ENCODE measurements at regions not wholly inside any gene's neighbourhood (a gene's known extent, or its start where the extent isn't known, plus 50 kb on each side); places are given as distances from the start of the nearest gene placed in this dataset.
A peak's percentile ranks its signal among the peaks of the same experiment; 100 is the strongest.

GRCh38 chr5:158422653-158423515 lies 563.9 kb upstream of the CLINT1 start:
- no peak for TF ChIP-seq CTCF (IDR thresholded peaks at IDR 0.05; ENCODE audit: insufficient read depth, low read length, poor library complexity, severe bottlenecking)
- no peak for DNase-seq (ENCODE audit: low read depth)
- no peak overlapping the region for H3K4me3 ChIP-seq (ENCODE audit: low read depth, low read length)
- H3K36me3 ChIP-seq (ENCODE audit: control insufficient read depth, insufficient read depth, low read length), result no peaks in the 10 kb centered on the region
- H3K27me3 ChIP-seq (ENCODE audit: control insufficient read depth, insufficient read depth, low read length), result no peaks in the 10 kb centered on the region

GRCh38 chr5:158421319-158421718 lies 562.4 kb upstream of the CLINT1 start:
- TF ChIP-seq CTCF (IDR thresholded peaks at IDR 0.05; ENCODE audit: insufficient read depth, low read length, poor library complexity, severe bottlenecking), result no peak
- Histone ChIP-seq H3K36me3 (ENCODE audit: control insufficient read depth, insufficient read depth, low read length) (no peaks in the 10 kb centered on the region), H3K4me3 (ENCODE audit: low read depth, low read length) (no peak overlapping the region), H3K27me3 (ENCODE audit: control insufficient read depth, insufficient read depth, low read length) (no peaks in the 10 kb centered on the region)
- DNase-seq (ENCODE audit: low read depth), result no peak

- no peak for DNase-seq (ENCODE audit: low read depth)
- Histone ChIP-seq H3K4me3 (ENCODE audit: low read depth, low read length) (no peak overlapping the region), H3K27me3 (ENCODE audit: control insufficient read depth, insufficient read depth, low read length) (no peaks in the 10 kb centered on the region), H3K36me3 (ENCODE audit: control insufficient read depth, insufficient read depth, low read length) (no peaks in the 10 kb centered on the region)
- TF ChIP-seq CTCF (IDR thresholded peaks at IDR 0.05; ENCODE audit: insufficient read depth, low read length, poor library complexity, severe bottlenecking), result no peak
Measured at GRCh38 chr5:158419186-158419585, 560.2 kb upstream of the CLINT1 start.

GRCh38 chr5:158414780-158415179 lies 555.8 kb upstream of the CLINT1 start:
- no peak for TF ChIP-seq CTCF (IDR thresholded peaks at IDR 0.05; ENCODE audit: insufficient read depth, low read length, poor library complexity, severe bottlenecking)
- no peaks in the 10 kb centered on the region for H3K27me3 ChIP-seq (ENCODE audit: control insufficient read depth, insufficient read depth, low read length)
- no peak overlapping the region for H3K4me3 ChIP-seq (ENCODE audit: low read depth, low read length)
- DNase-seq (ENCODE audit: low read depth), result peak; percentile 77
- no peaks in the 10 kb centered on the region for H3K36me3 ChIP-seq (ENCODE audit: control insufficient read depth, insufficient read depth, low read length)

- no peak for TF ChIP-seq CTCF (IDR thresholded peaks at IDR 0.05; ENCODE audit: insufficient read depth, low read length, poor library complexity, severe bottlenecking)
Measured at GRCh38 chr5:158414333-158414762, 555.4 kb upstream of the CLINT1 start.

More at GRCh38 chr5:158414333-158414762, 555.4 kb upstream of the CLINT1 start:
- DNase-seq (ENCODE audit: low read depth), result no peak
- H3K27me3 ChIP-seq (ENCODE audit: control insufficient read depth, insufficient read depth, low read length), result no peaks in the 10 kb centered on the region
- H3K36me3 ChIP-seq (ENCODE audit: control insufficient read depth, insufficient read depth, low read length), result no peaks in the 10 kb centered on the region
- no peak overlapping the region for H3K4me3 ChIP-seq (ENCODE audit: low read depth, low read length)
